SK-N-SH treated with all-trans-retinoic acid at 6 μM for 48 hours (cell line): ENCODE measurements at regions not wholly inside any gene's neighbourhood (a gene's known extent, or its start where the extent isn't known, plus 50 kb on each side); places are given as distances from the start of the nearest gene placed in this dataset.

Experiments
- ESRRG ChIP-seq: fragments of 250-450 bp; sonication (Bioruptor Pico); IDR thresholded peaks from 2 replicates; pipeline ENCODE4 v1.6.1; 2021; ENCODE audit warnings: mild to moderate bottlenecking
- ISL1 ChIP-seq: fragments of 250-450 bp; sonication (Bioruptor Pico); IDR thresholded peaks from 2 replicates; pipeline ENCODE4 v2.1.2; 2022; ENCODE audit warnings: mild to moderate bottlenecking, moderate library complexity
- PATZ1 ChIP-seq: fragments of 250-450 bp; sonication (Bioruptor Pico); IDR thresholded peaks from 2 replicates; pipeline ENCODE4 v1.8.0; 2020; ENCODE audit warnings: mild to moderate bottlenecking, moderate library complexity, borderline replicate concordance
- SNAI2 ChIP-seq: fragments of 250-450 bp; sonication (Bioruptor Pico); IDR thresholded peaks from 2 replicates; pipeline ENCODE4 v1.5.0; 2020; ENCODE audit warnings: mild to moderate bottlenecking, moderate library complexity
- ZNF565 ChIP-seq: fragments of 450-650 bp; formaldehyde crosslinking; conservative IDR thresholded peaks from 2 replicates; pipeline ENCODE4 v1.5.0; 2020; ENCODE audit warnings: low read depth, mild to moderate bottlenecking, moderate library complexity
- ZNF70 ChIP-seq: fragments of 450-650 bp; formaldehyde crosslinking; IDR thresholded peaks from 2 replicates; pipeline ENCODE4 v1.5.0; 2020; ENCODE audit warnings: mild to moderate bottlenecking, moderate library complexity
- ZNF8 ChIP-seq: fragments of 450-650 bp; formaldehyde crosslinking; IDR thresholded peaks from 2 replicates; pipeline ENCODE4 v1.5.0; 2020; ENCODE audit warnings: mild to moderate bottlenecking, moderate library complexity

DNA sequence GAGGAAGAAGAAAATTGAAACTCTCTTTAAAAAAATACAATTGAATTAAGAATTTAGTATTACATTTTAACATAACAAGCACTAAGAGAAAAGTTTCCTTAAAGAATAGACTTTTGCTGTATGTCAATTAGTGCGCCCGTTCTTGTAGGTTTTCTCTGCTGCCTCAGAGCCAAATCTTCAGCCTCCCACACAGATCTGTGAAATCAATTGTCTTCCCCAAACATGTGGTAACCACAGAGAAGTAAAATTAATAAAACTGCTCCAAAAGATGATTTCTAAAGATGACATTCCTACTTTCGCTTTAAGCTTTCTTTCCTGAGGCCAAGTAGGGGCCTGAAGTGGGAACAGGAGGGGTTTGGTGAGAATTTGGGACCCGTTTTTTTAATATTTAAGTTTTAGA, 113.2 kb upstream of the ADO start:
- no peak for TF ChIP-seq ZNF8 (CRISPR knock-in tag)
- TF ChIP-seq ISL1 (CRISPR knock-in tag): no peak
- TF ChIP-seq SNAI2 (CRISPR knock-in tag): no peak
- no peak for TF ChIP-seq ZNF70 (CRISPR knock-in tag)
- no peak for TF ChIP-seq PATZ1 (CRISPR knock-in tag)
- no peak for TF ChIP-seq ESRRG (CRISPR knock-in tag)
- TF ChIP-seq ZNF565 (CRISPR knock-in tag): no peak
